Esophagus muscularis mucosa (tissue), 3 donors: ENCODE measurements at regions not wholly inside any gene's neighbourhood (a gene's known extent, or its start where the extent isn't known, plus 50 kb on each side); places are given as distances from the start of the nearest gene placed in this dataset.

Source experiments
- CTCF ChIP-seq, 3 experiments: fragments of 200-600 bp in 2 of 3; fragments of 450-650 bp in 1 of 3; sonication (generic) in 2 of 3; IDR thresholded peaks; one replicate each; pipeline ENCODE4 v1.5.1; 2017 to 2019; ENCODE audit warnings: antibody characterized with exemption in 3 of 3, mild to moderate bottlenecking in 2 of 3, moderate library complexity in 1 of 3
- POLR2A ChIP-seq: fragments of 450-650 bp; IDR thresholded peaks from one replicate; pipeline ENCODE4 v1.6.1; 2017; ENCODE audit warnings: antibody characterized with exemption, moderate library complexity, mild to moderate bottlenecking, low read depth

GRCh38 chr21:38057626-38058025 lies 141.4 kb upstream of the KCNJ6 start:
- TF ChIP-seq CTCF (IDR thresholded peaks at IDR 0.05) (no peak), POLR2A (no peak)
